Keratinocyte (primary cell): ENCODE measurements at regions not wholly inside any gene's neighbourhood (a gene's known extent, or its start where the extent isn't known, plus 50 kb on each side); places are given as distances from the start of the nearest gene placed in this dataset.

Source experiments
- CTCF ChIP-seq, 3 experiments: IDR thresholded peaks in 1 of 3; conservative IDR thresholded peaks in 1 of 3; optimal IDR thresholded peaks in 1 of 3; 2 replicates in 2 of 3; 3 replicates in 1 of 3; pipeline versions ENCODE3 to v1.5.1; 2011; ENCODE audit warnings: low read length in 3 of 3, mild to moderate bottlenecking in 3 of 3, moderate library complexity in 2 of 3, control low read depth in 1 of 3, inconsistent platforms in 1 of 3; ENCODE audit not compliant: insufficient read depth in 2 of 3; ENCODE audit errors: extremely low read depth in 1 of 3
- EZH2 ChIP-seq: IDR thresholded peaks from one replicate; pipeline ENCODE4 v1.6.1; 2012; ENCODE audit warnings: inconsistent platforms, mild to moderate bottlenecking, low read length, moderate library complexity

- TF ChIP-seq CTCF (optimal IDR thresholded peaks at IDR 0.05 in 1 of 3, IDR thresholded peaks at IDR 0.05 in 1 of 3, conservative IDR thresholded peaks at IDR 0.05 in 1 of 3; ENCODE audit: extremely low read depth in 1 of 3, insufficient read depth in 2 of 3, low read length in 3 of 3), result no peak
- TF ChIP-seq EZH2, result no peak
Measured at GRCh38 chr6:117810269-117810668, 96.8 kb upstream of the SLC35F1 start.
